ENCODE measurements at regions not wholly inside any gene's neighbourhood (a gene's known extent, or its start where the extent isn't known, plus 50 kb on each side); places are given as distances from the start of the nearest gene placed in this dataset.

- H3K79me2 ChIP-seq (ENCODE audit: control insufficient read depth, insufficient read depth, low read length) = no peaks in the 10 kb centered on the region
- H3K27me3 ChIP-seq (ENCODE audit: control insufficient read depth in 2 of 2, insufficient read depth in 2 of 2, low read length in 2 of 2) = no peaks in the 10 kb centered on the region; a peak in 1 of 5 replicates
- in situ Hi-C loops (cut with MboI) (no loop called here), intact Hi-C loops (cut with micrococcal nuclease) (no loop called here)
- H3K4me2 ChIP-seq (ENCODE audit: insufficient read depth, low read length) = no peak overlapping the region
- no peaks in the 10 kb centered on the region for H3K9me1 ChIP-seq (ENCODE audit: control insufficient read depth, insufficient read depth, low read length)
- H3K4me3 ChIP-seq = no peak overlapping the region
- H3K27ac ChIP-seq (ENCODE audit: extremely low read depth, low read depth, low read length) = no peak overlapping the region
- WGBS (ENCODE audit: insufficient coverage, low coverage, missing lambda C conversion rate) = 4% methylated on average over 5 of the region's 5 CpGs
- FAIRE-seq (no peak), ATAC-seq (no peak), DNase-seq (ENCODE audit: extremely low read depth in 1 of 4, low spot score in 3 of 4) (no peak)
- ChIA-PET CTCF (ENCODE audit: low intra/inter-chr PET ratio) (no interaction called here), POLR2A (interaction anchor here (0.6 kb wide), 1 partner anchor 116 kb away, joined by 3 read pairs; no protein-coding TSS in a partner anchor)
- H3K36me3 ChIP-seq (ENCODE audit: control insufficient read depth, insufficient read depth, low read length) = no peaks in the 10 kb centered on the region
- peaks cover 0 to 4% of the 10 kb centered on the region in 2 experiments; a peak in 1 of 5 replicates for H3K4me1 ChIP-seq (replicated peaks in 1 of 2; ENCODE audit: control insufficient read depth in 2 of 2, insufficient read depth in 2 of 2, low read length in 2 of 2)
- no peaks in the 10 kb centered on the region for H4K20me1 ChIP-seq (replicated peaks; ENCODE audit: control insufficient read depth, insufficient read depth, low read length)
- no TSS peak for BruUV-seq (replicated peaks)
- no peaks in the 10 kb centered on the region for H3K9me3 ChIP-seq (replicated peaks; ENCODE audit: control insufficient read depth, insufficient read depth, low read depth, low read length)
- no peak overlapping the region for H2AFZ ChIP-seq (ENCODE audit: low read depth, low read length)
- TF ChIP-seq AFF4 (CRISPR knock-in tag; IDR thresholded peaks at IDR 0.05) (no peak), TFE3 (CRISPR knock-in tag; IDR thresholded peaks at IDR 0.05) (peak; percentile 62)
- no peak overlapping the region for H3K9ac ChIP-seq (ENCODE audit: insufficient read depth in 1 of 2, low read depth in 2 of 2, low read length in 2 of 2)
Measured at GRCh38 chr1:220457957-220458609, 69.9 kb upstream of the MARK1 start.

Data from K562 (cell line).